Endothelial cell of umbilical vein (primary cell): ENCODE measurements at regions not wholly inside any gene's neighbourhood (a gene's known extent, or its start where the extent isn't known, plus 50 kb on each side); places are given as distances from the start of the nearest gene placed in this dataset.

Experiments used
- BruUV-seq: library from RNA; stranded (reverse); fragments of 400-500 nt; replicated peaks from 2 replicates; lab custom pipeline; 2021; lab: Mats Ljungman, UMichigan
- CTCF ChIA-PET: fragments of 300-600, 350-600 bp; sonication (Branson Sonifier 250); formaldehyde crosslinking; loops from one replicate; lab custom pipeline; 2021; ENCODE audit warnings: antibody characterized with exemption, inconsistent platforms; lab: Charles Lee
- POLR2A ChIA-PET: fragments of 300-600, 350-600 bp; sonication (Branson Sonifier 250); formaldehyde crosslinking; loops from one replicate; lab custom pipeline; 2021; ENCODE audit warnings: antibody characterized with exemption, inconsistent platforms; lab: Charles Lee
- DNase-seq: peaks from one replicate; pipeline ENCODE4 v3.0.0-alpha.2; 2011; ENCODE audit warnings: low read depth, low spot score
- FAIRE-seq: peaks from 2 replicates; lab custom pipeline; 2011; peaks lifted over from hg19 to GRCh38; lab: Jason Lieb, UNC
- H2AFZ ChIP-seq: 2 replicates; pipeline ENCODE4 v1.6.0; 2012; ENCODE audit warnings: low read depth, low read length, control low read depth, inconsistent platforms
- H3K27ac ChIP-seq: 2 replicates; pipeline ENCODE4 v1.5.1; 2011; ENCODE audit warnings: low read depth, mild to moderate bottlenecking, control low read depth, low read length, moderate library complexity; ENCODE audit not compliant: insufficient read depth
- H3K27me3 ChIP-seq, 2 experiments: 2 replicates each; pipeline versions ENCODE4 v1.6.0 to v1.6.1; 2011; ENCODE audit warnings: low read length in 2 of 2, mixed read lengths in 1 of 2; ENCODE audit not compliant: control insufficient read depth in 2 of 2, insufficient read depth in 2 of 2
- H3K36me3 ChIP-seq, 2 experiments: 2 replicates in 1 of 2; 3 replicates in 1 of 2; pipeline ENCODE4 v1.5.1; 2011; ENCODE audit warnings: low read length in 2 of 2, mild to moderate bottlenecking in 1 of 2, moderate library complexity in 1 of 2; ENCODE audit not compliant: control insufficient read depth in 2 of 2, insufficient read depth in 2 of 2; ENCODE audit errors: extremely low read depth in 1 of 2
- H3K4me1 ChIP-seq: 3 replicates; pipeline ENCODE4 v1.5.1; 2011; ENCODE audit warnings: mild to moderate bottlenecking, low read length; ENCODE audit not compliant: control insufficient read depth, insufficient read depth; ENCODE audit errors: extremely low read depth
- H3K4me2 ChIP-seq: 2 replicates; pipeline ENCODE4 v1.6.1; 2011; ENCODE audit warnings: low read length, control low read depth, mixed read lengths; ENCODE audit not compliant: insufficient read depth
- H3K4me3 ChIP-seq, 3 experiments: fragments of 200-600 bp in 1 of 3; sonication (generic), shearing (Covaris generic) in 1 of 3; replicated peaks in 1 of 3; 2 replicates each; pipeline ENCODE4 v1.5.1; 2011 to 2016; ENCODE audit warnings: control low read depth in 3 of 3, low read length in 3 of 3, mild to moderate bottlenecking in 2 of 3, inconsistent platforms in 1 of 3, low read depth in 1 of 3, moderate library complexity in 1 of 3; ENCODE audit not compliant: insufficient read depth in 1 of 3
- H3K79me2 ChIP-seq: 2 replicates; pipeline ENCODE4 v1.6.0; 2012; ENCODE audit warnings: low read length, inconsistent platforms; ENCODE audit not compliant: control insufficient read depth, insufficient read depth
- H3K9ac ChIP-seq: replicated peaks from 2 replicates; pipeline ENCODE3; 2011; ENCODE audit warnings: low read length, control low read depth; ENCODE audit not compliant: insufficient read depth; ENCODE audit errors: extremely low read depth
- H3K9me1 ChIP-seq: replicated peaks from 3 replicates; pipeline ENCODE4 v1.6.0; 2011; ENCODE audit warnings: mild to moderate bottlenecking, low read length; ENCODE audit not compliant: control insufficient read depth, insufficient read depth; ENCODE audit errors: extremely low read depth
- H3K9me3 ChIP-seq: replicated peaks from 2 replicates; pipeline ENCODE4 v1.5.1; 2012; ENCODE audit warnings: low read length, inconsistent platforms; ENCODE audit not compliant: control insufficient read depth, insufficient read depth
- H4K20me1 ChIP-seq: replicated peaks from 2 replicates; pipeline ENCODE3; 2011; ENCODE audit warnings: mild to moderate bottlenecking, low read length; ENCODE audit not compliant: control insufficient read depth, insufficient read depth; ENCODE audit errors: extremely low read depth
- EZH2 ChIP-seq: IDR thresholded peaks from 2 replicates; pipeline ENCODE4 v1.6.1; 2012; ENCODE audit warnings: borderline replicate concordance, low read depth, mild to moderate bottlenecking, moderate library complexity, low read length, inconsistent platforms; ENCODE audit not compliant: severe bottlenecking
- FOS ChIP-seq: IDR thresholded peaks from 2 replicates; pipeline ENCODE4 v1.6.1; 2011; ENCODE audit warnings: mild to moderate bottlenecking, low read length, moderate library complexity, borderline replicate concordance; ENCODE audit not compliant: insufficient read depth
- GATA2 ChIP-seq: IDR thresholded peaks from 2 replicates; pipeline ENCODE4 v1.7.0; 2011; ENCODE audit warnings: low read depth, mild to moderate bottlenecking, moderate library complexity, mixed read lengths, low read length; ENCODE audit not compliant: insufficient read length, insufficient read depth
- JUN ChIP-seq: IDR thresholded peaks from 2 replicates; pipeline ENCODE4 v1.6.1; 2011; ENCODE audit warnings: borderline replicate concordance, low read depth; ENCODE audit not compliant: insufficient read length, insufficient read depth
- MYC ChIP-seq: IDR thresholded peaks from one replicate; pipeline ENCODE4 v1.6.1; 2011; ENCODE audit warnings: mild to moderate bottlenecking, low read depth, low read length
- POLR2A ChIP-seq: IDR thresholded peaks from 2 replicates; pipeline ENCODE4 v1.6.1; 2012; ENCODE audit warnings: low read depth, mild to moderate bottlenecking, control low read depth, low read length
- POLR2AphosphoS5 ChIP-seq: IDR thresholded peaks from 2 replicates; pipeline ENCODE4 v1.6.1; 2012; ENCODE audit warnings: low read depth, mild to moderate bottlenecking, control low read depth, low read length, moderate library complexity; ENCODE audit not compliant: insufficient read depth
- dilution Hi-C: fragments of 300-500 bp; cut with MboI; formaldehyde crosslinking; loops from one replicate; pipeline ENCODE4 v1.15.0; 2019; ENCODE audit warnings: low sequenced_read_pairs; ENCODE audit not compliant: extremely low pct_ligation_motif_present
- intact Hi-C: fragments of 100-400 bp; cut with micrococcal nuclease; formaldehyde crosslinking; loops from one replicate; pipeline ENCODE4 v1.10.0; 2022
- TF ChIP-seq, protein P1 (sequence below): IDR thresholded peaks from 2 replicates; pipeline ENCODE4 v1.6.1; 2011; ENCODE audit not compliant: insufficient read depth, insufficient read length
- TF ChIP-seq, protein P2 (sequence below), 2 donors: IDR thresholded peaks; 1 replicate in 1 of 2; 2 replicates in 1 of 2; pipeline ENCODE4 v1.5.1; 2011; ENCODE audit warnings: low read length in 2 of 2, mild to moderate bottlenecking in 2 of 2, moderate library complexity in 2 of 2, control low read depth in 1 of 2, inconsistent platforms in 1 of 2, low read depth in 1 of 2; ENCODE audit not compliant: insufficient read depth in 1 of 2; ENCODE audit errors: extremely low read depth in 1 of 2

DNA sequence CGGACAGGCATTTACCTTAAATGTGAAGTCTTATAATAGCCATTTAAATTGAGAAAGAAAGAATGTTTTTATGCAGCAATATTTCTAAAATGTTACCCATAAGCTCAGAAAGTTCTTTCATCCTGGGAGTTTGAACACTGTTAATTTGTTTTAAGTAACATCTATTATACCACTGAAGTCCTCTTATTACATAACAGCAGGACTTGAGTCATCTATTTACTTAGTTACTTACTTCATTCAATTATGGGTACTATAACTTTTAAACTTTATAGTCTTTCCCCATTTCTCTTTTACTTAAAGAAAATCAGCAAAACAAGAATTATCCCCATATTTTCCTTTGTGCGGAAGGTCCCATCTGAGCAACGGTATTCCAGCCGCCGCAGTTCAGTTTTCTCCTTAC lies 473.1 kb downstream of the ETNK1 start:
- ChIA-PET POLR2A (no interaction called here), CTCF (interaction anchor here (1.3 kb wide), 1 partner anchor 11 kb away, joined by 3 read pairs; no protein-coding TSS in a partner anchor)
- no peaks in the 10 kb centered on the region for H3K9me3 ChIP-seq
- no peak overlapping the region for H3K4me3 ChIP-seq
- intact Hi-C loops = no loop called here
- H2AFZ ChIP-seq = no peak overlapping the region
- H3K4me2 ChIP-seq = no peak overlapping the region
- no peaks in the 10 kb centered on the region for H3K79me2 ChIP-seq
- no TSS peak for BruUV-seq
- peaks cover 3% of the 10 kb centered on the region for H3K4me1 ChIP-seq
- H4K20me1 ChIP-seq = no peaks in the 10 kb centered on the region
- no peak overlapping the region for H3K9ac ChIP-seq
- dilution Hi-C loops = no loop called here
- H3K27ac ChIP-seq = no peak overlapping the region
- TF ChIP-seq GATA2 (no peak), POLR2AphosphoS5 (no peak)
- H3K27me3 ChIP-seq = no peaks in the 10 kb centered on the region
- no peaks in the 10 kb centered on the region for H3K36me3 ChIP-seq
- H3K9me1 ChIP-seq = no peaks in the 10 kb centered on the region
- DNase-seq (no peak), FAIRE-seq (no peak)

DNA sequence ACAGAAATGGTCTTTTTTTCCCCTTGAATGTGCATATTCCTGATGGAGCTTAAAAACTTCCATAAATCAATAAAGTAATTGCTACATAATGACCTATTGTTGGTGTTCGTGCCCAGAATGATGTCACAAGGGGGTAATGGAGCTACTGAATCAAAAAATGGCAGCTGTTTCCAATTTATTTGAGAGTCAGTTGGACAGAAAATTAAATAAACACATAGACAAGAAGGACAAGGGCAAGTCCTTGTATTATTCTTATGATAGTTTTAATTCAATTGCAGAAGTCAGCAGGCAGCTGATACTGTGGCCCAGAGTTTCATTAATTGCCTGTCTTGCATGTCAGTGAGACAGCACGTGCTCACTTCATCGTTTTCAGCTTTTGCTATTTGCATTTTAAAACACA lies 473.5 kb downstream of the ETNK1 start:
- BruUV-seq = no TSS peak
- POLR2A ChIA-PET = no interaction called here
- no peak for FAIRE-seq

More for the DNA sequence above, 473.5 kb downstream of the ETNK1 start:
- Histone ChIP-seq H3K4me2 (no peak overlapping the region), H3K4me3 (no peak overlapping the region), H3K79me2 (no peaks in the 10 kb centered on the region), H3K27ac (no peak overlapping the region), H3K9me1 (no peaks in the 10 kb centered on the region), H3K9me3 (no peaks in the 10 kb centered on the region), H3K36me3 (no peaks in the 10 kb centered on the region), H4K20me1 (no peaks in the 10 kb centered on the region), H3K27me3 (no peaks in the 10 kb centered on the region), H3K4me1 (peaks cover 3% of the 10 kb centered on the region), H3K9ac (no peak overlapping the region), H2AFZ (no peak overlapping the region)
- CTCF ChIA-PET = interaction anchor here (1.3 kb wide), 1 partner anchor 10 kb away, joined by 3 read pairs; no protein-coding TSS in a partner anchor
- intact Hi-C loops = no loop called here
- DNase-seq = no peak
- no peak for TF ChIP-seq POLR2A
- TF ChIP-seq FOS = no peak
- TF ChIP-seq EZH2 = no peak
- TF ChIP-seq POLR2AphosphoS5 = no peak
- no peak for TF ChIP-seq MYC
- TF ChIP-seq, protein P1, sequence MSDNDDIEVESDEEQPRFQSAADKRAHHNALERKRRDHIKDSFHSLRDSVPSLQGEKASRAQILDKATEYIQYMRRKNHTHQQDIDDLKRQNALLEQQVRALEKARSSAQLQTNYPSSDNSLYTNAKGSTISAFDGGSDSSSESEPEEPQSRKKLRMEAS = no peak
- no peak for TF ChIP-seq GATA2
- TF ChIP-seq, protein P2, sequence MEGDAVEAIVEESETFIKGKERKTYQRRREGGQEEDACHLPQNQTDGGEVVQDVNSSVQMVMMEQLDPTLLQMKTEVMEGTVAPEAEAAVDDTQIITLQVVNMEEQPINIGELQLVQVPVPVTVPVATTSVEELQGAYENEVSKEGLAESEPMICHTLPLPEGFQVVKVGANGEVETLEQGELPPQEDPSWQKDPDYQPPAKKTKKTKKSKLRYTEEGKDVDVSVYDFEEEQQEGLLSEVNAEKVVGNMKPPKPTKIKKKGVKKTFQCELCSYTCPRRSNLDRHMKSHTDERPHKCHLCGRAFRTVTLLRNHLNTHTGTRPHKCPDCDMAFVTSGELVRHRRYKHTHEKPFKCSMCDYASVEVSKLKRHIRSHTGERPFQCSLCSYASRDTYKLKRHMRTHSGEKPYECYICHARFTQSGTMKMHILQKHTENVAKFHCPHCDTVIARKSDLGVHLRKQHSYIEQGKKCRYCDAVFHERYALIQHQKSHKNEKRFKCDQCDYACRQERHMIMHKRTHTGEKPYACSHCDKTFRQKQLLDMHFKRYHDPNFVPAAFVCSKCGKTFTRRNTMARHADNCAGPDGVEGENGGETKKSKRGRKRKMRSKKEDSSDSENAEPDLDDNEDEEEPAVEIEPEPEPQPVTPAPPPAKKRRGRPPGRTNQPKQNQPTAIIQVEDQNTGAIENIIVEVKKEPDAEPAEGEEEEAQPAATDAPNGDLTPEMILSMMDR (IDR thresholded peaks at IDR 0.05; ENCODE audit: extremely low read depth in 1 of 2, insufficient read depth in 1 of 2, low read depth in 1 of 2, low read length in 2 of 2) = no peak
- no peak for TF ChIP-seq JUN
- dilution Hi-C loops = no loop called here
